HG03097 (cell line): ENCODE measurements at regions not wholly inside any gene's neighbourhood (a gene's known extent, or its start where the extent isn't known, plus 50 kb on each side); places are given as distances from the start of the nearest gene placed in this dataset.

ENCODE experiments used
- ATAC-seq: cut with Tn5 transposase; IDR thresholded peaks from one replicate; pipeline ENCODE4 v1.9.1; 2021; ENCODE audit not compliant: unreplicated experiment, low FRiP score

DNA sequence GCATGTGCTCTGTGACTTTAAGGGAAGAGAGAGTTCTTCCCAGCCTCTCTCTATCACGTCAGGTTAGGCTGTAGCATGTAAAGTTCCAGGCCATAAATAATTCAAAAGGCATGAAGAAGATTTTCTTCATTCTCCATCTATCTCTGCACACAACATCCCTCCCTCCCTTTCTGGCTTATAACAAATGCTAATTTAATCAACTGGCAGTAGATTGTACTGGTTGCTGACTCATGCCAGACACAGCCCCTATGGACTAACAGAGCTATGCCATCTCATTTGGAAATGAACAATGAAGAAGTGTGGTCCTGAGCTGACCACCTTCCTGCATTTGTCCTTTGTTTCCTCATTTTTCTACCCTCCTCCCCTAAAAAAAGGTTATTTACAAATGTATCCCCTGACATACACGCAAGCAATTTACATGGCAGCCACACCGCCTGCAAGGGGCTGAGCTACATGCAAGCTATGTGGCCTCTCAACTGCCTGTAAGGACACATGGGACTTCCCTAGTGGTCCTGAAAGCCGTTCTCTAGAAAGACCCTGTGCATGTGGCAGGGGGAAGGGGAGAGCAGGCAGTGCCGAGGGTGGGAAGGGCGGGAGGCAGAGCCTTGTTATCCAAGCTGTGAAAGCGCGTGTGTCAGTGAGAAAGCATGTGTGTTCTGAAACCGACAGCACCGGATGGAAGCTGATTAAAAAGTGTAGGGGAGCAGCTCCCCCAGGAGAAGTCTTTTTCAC is 90.9 kb upstream of the KLF7 start:
- ATAC-seq = no peak

DNA sequence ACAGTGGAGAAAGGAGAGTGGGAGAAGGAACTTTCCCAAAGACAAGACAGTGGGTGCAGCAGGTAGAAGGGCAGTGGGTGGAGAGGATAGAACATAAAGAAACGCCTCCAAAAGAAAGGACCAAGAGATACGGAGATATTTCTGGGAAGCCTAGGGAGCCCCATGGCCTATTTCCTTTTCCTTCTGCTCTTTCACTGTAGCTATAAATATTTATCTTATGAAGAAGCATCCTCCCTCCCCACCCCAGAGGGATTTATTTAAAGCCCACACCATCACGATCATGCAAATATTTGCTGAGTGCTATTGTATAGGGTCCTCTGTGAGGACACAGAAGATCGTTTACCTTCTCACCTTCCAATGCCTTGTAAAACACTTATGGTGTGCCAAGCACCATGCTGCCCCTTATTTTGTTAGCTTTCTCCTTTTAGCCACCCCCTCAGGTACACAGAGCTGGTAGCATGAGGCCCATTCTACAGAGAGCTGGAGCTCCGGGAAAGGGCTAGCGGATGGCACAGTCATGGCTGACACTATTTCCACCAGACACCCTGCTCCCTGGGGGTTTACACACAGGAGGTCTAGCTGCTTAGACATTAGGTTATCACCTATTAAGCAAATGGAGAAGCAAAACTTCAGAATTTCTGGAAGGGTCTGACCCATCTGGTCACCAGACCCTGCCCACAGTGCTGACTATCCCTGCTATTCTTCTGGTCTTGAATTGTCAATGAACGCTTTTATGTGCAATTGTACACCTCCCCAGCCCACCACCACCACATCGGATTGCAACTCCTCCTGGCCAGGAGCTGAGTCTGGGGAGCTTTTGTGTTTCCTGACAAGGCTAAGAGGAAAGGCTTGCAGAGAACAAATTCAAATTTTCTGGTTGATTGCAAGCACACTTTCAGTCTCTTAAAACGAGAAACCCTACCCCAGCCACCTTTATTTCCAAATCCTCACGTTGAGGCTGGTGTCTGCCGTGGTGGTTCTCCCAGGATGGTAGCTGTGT is 91.8 kb upstream of the KLF7 start:
- no peak for ATAC-seq

DNA sequence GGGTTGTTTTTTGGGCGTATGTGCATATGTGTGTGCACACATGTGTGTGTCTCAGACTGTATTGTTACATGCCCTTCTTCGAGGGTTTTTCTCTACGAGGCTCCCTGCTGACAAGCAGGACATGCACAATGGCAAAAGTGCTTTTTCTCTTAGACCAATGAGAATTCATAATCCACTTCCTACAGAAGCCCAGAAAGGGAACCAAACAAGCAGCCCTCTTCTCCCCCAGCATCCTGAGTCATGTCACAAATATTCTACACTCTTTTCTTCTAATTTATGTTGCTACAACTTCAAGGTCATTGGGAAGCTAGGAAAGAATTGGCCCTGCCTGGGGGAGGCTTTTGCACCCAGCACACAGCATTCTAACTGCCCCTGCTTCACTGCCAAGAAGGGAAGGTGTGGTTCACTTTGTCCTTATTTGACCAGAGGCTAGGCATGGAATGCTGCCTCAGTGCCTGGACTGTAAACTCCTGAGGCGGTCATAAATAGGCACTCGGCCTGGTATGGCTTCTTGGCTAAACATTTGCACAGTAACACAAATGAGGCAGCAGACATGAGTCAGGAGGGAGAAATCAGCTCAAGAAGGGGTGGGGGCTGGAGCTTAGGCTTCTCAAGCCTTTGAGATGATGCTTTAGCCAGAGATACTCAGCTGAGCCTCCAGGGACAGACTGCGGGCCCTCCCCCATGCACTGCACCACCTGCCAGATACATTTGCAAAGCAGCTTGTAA is 92.7 kb upstream of the KLF7 start:
- ATAC-seq = no peak

DNA sequence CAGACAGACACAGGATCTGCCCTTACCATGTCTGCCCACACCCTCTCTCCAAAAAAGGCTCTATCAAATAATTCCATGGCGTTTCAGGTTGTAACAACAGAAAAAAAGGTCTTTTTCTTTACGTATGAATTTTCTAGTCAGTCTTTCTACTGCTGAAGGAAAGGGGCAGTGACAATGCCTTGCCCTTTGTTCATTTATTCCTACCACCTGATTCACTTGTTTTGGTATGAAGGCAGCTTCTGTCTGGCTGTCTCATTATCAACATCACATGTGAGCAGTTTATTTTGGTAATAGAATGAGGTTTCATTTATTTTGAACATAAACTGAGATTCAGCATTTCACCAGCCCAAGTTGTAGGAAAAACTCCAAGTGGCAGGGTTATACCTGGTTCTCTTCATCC is 94.3 kb upstream of the KLF7 start:
- no peak for ATAC-seq

DNA sequence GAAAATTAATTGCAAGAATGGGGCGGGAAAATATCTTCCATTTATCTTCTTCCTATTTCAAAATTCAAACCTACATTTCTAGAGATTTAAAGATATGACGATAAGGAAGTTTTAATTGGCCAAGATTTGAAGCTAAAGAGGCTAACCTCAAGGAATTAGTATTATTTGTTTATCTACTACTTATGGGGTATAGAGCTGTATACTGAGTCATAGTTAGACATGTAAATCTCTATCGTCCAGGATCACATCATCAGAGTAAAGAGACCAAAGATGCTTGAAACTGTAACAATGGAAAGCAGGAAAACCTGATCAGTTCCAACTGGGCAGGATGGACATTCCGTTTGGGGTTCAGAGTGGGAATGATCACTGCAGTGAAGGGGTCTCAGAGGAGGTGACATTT is 95.2 kb upstream of the KLF7 start:
- no peak for ATAC-seq

DNA sequence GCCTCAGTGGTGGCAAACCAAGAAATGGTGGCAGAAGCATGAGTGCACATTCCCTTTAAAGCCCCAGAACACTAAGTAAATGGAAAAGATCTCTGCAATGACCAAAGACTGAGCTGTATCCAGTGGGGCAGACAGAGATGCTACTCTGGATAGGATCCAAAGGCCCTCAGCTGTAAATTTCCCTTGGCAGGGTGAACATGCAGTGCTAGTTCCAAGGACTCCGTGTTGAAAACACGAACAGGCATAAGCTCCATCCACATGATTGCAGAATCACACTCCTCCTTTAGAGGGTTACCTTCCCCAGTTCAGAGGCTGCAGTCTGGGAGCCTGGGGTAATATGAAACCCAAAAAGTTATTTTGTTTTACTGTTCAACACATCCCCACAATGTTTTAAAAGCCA is 98.6 kb upstream of the KLF7 start:
- ATAC-seq = no peak

DNA sequence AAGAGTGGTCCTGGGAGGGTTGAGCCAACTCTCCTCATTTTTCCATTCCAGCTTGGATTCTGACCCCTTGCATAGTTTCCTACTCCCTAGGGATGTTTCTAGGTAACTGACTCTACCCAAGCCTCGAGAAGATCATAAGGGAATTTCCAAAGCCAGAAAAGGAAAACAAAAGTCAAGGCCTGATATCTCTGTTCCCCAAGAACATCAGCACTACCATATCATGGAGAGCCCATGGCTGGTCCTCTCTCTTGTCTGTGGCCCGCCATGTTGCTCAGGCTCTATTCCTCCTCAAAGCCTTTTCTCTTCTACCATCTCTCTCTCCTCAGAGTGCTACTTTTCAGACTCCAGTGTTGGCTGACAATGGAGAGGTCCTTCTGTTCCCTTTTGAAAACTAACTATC is 99.6 kb upstream of the KLF7 start:
- ATAC-seq = no peak

DNA sequence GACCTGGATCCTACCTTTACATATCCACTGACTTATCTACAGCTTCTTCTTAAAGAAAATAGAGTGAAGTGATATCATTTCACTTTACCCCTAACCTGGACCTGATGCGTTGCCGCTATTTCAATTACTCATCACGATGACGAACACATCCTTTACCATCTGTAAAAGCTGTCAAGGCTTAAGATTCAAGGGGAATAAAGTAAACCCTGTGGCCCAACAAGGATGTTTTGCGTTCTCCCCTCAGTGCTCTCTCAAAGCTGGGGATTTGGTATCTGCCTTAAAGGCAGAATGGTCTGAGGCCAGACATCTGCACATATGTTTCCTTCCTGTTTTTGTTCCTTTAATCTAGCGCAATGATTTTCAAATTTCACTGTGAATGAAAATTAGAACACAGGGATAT is 100.1 kb upstream of the KLF7 start:
- ATAC-seq = no peak

DNA sequence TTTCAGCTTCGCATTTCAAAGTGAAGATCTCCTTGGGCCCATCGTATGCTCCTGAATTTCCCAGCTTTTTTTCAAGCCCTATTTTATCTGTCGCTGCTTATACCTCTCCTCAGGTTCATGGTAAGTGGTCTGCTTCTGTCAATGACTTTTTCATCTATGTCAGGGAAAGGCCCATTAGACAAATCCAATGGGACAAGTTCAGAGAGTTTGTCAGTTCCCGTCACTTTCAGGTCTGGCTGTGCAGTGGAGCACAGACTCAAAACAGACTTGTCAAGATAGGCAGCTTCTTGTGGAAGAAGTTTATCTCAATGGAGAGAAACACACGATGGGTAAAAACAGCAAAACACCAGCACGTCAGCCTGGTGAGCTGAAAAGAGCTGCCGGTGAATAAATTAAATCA is 100.9 kb upstream of the KLF7 start:
- ATAC-seq = no peak

DNA sequence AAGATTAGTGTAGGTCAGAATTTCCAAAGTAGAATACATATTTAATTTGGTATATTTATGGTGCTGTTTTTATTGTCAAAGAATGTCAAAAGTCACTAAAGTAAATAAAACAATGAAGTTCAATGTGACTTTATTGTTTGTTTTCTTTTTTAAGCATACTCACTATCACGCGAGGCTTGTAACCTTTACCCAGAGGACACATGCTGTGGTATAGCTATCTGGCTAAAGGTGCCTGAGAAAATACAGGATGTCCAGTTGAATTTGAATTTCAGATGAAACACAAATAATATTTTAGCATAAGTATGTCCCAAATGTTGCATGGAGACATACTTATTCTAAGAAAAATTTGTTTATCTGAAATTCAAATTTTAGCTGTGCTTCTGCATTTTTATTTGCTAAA is 103.3 kb upstream of the KLF7 start:
- no peak for ATAC-seq

DNA sequence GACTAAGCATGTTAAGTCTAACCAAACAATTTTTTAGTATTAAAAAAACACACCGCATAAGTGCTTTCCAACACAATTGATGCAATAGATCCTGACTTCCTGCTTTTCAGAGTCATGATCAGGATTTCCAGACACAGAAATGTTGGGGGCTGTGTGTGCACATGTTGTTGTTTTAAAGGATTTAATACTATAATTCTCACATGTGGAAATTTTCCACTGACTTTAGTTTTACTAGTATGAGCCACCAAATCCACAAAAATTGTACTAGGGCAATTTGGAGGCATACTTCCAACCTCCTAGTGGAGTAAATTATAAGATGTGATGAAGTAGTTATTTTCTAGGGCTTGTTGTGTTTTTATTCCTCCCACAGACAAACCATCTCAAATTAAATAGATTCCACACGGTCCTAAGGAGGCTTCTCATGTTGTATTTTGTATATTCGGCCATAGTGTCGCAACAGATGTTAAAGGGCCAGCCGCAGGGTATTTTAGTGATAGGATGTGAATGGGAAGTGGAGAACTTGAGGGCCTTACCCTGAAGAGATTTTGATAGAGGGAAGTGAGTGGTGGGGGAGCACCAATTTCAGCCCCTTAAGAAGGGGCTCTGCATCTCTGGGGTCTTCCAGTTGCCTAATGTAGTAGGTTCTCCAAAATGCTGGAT is 108.9 kb upstream of the KLF7 start:
- ATAC-seq = no peak

DNA sequence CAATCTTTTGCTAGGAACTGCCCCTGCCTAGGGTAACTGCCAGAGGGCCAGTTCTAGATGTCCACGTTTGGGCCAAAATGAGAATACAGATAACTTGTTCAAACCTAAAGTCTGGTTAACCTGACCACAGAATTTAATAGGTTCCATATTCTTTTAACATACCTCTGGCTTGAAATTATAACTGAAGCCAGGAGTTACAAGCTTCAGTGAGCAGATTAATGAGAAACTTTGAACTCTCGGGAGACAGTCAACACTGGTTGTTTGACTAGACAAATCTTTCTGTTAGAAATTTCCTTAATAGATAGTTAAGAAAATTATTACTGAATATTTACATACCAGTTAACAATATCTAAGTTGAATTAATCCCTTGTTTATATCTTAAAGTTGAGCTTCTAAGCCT is 110.0 kb upstream of the KLF7 start:
- ATAC-seq = no peak

DNA sequence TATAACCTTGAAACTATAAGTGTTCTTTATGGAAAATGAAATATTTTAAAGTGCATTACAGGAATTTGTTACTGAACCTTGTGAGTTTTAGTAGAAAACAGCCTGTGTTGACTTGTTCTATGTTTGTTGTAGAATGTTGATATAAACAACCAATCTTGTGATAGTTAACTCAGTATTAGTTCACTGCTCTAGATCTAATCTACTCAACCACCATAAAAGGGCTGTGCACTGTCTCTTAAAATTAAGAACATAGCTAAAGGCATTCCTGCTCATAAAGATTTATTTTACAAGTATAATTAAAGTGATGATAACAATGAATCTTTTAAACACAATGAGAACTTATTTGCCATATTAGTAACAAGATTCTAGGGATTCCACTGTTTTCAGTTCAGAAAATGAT is 110.5 kb upstream of the KLF7 start:
- no peak for ATAC-seq

DNA sequence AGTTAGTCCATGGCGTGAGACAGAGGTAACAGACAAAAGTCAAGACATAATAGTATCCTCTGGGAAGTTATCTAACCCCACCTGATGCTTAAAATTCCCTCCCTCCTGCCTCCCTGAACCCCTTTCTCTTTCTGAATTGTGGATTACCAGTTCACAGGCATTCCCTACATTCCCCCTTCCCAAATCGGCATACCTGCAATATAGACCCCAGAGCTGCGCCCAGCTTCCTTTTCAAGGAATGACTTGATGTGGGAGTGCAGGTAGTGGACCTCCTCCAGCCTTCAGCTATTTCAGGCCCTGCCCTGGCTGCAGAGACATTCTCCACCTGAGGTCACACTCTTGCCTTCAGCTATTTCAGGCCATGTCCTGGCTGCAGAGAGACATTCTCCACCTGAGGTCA is 111.1 kb upstream of the KLF7 start:
- no peak for ATAC-seq

DNA sequence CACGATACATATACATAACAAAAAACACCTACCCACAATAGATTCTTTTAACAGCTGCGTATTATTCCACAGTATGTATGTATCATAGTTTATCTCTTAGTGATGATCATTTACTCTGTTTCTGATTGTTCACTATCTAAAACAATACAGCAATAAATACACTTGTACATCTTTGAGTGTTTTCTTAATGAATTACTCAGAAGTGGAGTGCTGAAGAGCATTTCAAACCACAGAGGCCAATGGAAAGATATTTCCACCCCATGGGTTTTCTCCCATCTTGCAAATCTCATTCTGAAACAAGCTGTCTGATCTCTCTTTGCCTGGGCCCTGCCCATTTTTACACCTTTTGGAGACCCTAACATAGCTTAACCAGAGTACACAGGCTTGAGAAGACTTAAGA is 113.8 kb upstream of the KLF7 start:
- no peak for ATAC-seq

DNA sequence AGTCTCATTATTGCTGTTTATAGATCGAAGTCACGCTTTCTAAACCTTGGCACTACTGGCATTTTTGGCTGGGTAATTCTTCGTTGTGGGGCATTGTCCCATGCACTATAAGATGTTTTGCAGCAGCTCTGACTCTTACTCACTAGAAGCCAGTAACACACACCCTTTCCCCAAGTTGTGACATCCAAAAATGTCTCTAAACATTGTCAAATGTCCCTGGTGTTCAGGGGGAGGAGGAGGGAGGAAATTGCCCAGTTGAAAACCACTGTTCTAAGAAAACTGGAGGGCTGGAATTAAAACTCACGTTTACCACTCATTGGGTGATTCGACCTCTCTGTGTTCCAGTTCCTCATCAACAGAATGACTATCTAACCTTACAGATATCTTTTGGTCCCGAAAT is 115.7 kb upstream of the KLF7 start:
- ATAC-seq = no peak

DNA sequence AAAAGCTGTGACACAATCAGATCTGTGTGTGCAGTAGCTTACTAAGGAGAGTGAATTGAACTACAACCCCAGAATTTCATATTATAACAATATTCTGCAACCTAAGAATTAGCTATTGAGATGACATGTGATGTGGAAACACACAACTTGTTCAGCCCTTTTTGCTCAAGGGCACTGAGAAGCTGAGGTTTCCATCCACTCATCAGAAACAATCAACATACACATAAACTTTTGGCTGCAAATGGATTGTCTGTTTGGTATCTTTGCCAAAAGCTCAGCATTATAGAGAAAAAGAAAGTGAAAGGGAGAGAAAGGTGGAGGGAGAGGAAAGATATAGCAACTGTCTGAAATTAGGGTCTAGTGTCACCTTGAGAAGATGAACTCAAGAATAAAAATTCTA is 117.2 kb upstream of the KLF7 start:
- ATAC-seq = no peak

DNA sequence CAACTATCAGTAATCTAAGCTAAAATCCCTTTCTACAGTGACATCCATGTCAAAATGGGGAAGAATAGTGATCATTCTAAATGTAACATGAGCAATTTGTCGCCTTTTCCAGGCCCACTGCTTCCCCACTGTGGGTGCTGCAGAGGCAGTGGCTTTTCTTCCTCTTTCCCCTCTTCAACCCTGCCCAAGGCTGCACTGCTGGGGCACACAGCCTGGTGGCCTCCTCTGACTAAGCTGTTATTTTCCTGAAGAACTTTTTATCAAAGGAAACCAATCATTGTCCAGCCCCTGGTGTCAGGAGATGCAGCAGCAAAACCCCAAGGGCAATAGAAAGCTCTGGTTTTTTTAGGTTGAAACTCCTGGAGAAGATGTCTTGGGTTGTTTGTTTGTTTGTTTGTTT is 117.6 kb upstream of the KLF7 start:
- no peak for ATAC-seq

DNA sequence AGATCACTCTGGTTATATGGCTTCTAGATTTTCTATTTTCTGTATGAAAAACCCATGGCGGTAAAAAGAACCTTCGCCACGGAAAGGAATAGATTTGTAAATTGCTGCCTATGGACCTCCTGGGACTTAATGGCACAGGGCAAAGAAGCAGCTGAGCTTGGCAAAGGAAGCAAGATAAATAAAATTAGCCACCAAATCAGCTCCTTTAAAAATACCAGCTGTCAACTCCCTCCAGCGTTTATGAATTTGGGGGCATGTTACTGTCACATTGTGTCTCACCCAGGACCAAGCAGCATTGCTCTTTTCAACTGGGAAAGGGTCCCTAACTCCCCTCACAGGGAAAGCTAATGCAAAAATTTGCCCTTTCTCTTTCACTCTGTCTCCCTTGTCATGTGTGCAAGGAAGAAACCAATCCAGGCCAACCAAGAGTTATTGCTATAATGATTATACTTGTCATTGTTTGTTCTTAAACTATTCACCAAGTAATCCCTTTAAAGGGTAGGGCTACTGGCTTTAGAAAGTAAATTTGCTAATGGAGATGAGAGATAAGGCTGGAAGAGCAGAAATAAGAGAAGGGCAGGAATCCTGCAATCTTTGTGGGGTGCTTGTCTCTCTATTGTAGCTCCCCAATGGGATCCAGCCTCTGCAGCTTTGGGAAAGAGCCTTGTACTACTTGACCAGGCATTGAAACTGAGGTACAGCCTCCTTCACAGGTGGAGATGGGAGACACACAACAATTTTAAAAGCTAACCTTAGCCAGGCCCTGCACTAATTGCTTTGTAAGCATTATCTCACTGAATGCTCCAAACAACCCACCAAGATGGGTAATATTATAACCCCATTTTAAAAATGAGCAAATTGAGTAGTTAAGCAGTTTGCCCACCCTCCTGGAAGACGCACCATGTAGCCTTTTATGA is 119.1 kb upstream of the KLF7 start:
- ATAC-seq = no peak

DNA sequence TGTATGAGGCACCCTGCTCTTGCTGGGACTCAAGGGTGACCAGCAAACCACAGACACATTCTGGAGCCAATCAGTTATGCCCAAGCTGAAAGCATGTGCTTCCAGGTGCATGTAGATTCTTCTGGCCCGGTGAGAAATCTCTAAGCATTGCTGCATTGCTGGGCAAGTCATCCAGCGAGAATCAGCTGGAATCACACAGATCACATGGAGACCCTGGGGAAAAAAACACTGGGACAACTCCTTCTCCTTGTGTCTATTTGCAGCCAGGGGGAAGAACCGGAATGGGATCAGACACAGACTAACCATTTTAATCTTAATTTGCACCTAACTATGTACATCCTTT is 119.7 kb upstream of the KLF7 start:
- ATAC-seq = no peak
